Keratinocyte (primary cell): ENCODE measurements at regions not wholly inside any gene's neighbourhood (a gene's known extent, or its start where the extent isn't known, plus 50 kb on each side); places are given as distances from the start of the nearest gene placed in this dataset.

Source experiments
- EZH2 ChIP-seq: IDR thresholded peaks from one replicate; pipeline ENCODE4 v1.6.1; 2012; ENCODE audit warnings: inconsistent platforms, mild to moderate bottlenecking, low read length, moderate library complexity
- TF ChIP-seq, protein P1 (sequence below), 3 experiments: IDR thresholded peaks in 1 of 3; conservative IDR thresholded peaks in 1 of 3; optimal IDR thresholded peaks in 1 of 3; 2 replicates in 2 of 3; 3 replicates in 1 of 3; pipeline versions ENCODE3 to v1.5.1; 2011; ENCODE audit warnings: low read length in 3 of 3, mild to moderate bottlenecking in 3 of 3, moderate library complexity in 2 of 3, control low read depth in 1 of 3, inconsistent platforms in 1 of 3; ENCODE audit not compliant: insufficient read depth in 2 of 3; ENCODE audit errors: extremely low read depth in 1 of 3

DNA sequence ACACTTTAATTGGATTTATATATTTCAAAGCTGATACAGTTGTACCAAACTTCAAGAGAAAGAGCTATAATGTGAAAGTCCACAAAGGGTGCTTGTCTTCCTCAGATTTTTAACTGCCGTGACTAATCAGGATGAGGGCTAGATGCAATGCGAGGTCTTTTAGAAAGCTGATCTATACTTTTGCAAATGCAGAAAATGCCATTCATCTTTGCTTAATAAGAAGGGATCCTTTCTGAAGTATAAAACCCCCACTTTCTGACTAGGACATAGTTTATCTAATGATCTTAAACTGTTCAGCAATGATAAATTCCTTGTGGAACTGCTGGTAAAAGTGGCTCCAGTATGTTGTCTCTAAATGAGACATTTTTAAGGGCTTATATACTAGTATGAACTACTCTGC, 102.7 kb upstream of the NGF start:
- TF ChIP-seq, protein P1, sequence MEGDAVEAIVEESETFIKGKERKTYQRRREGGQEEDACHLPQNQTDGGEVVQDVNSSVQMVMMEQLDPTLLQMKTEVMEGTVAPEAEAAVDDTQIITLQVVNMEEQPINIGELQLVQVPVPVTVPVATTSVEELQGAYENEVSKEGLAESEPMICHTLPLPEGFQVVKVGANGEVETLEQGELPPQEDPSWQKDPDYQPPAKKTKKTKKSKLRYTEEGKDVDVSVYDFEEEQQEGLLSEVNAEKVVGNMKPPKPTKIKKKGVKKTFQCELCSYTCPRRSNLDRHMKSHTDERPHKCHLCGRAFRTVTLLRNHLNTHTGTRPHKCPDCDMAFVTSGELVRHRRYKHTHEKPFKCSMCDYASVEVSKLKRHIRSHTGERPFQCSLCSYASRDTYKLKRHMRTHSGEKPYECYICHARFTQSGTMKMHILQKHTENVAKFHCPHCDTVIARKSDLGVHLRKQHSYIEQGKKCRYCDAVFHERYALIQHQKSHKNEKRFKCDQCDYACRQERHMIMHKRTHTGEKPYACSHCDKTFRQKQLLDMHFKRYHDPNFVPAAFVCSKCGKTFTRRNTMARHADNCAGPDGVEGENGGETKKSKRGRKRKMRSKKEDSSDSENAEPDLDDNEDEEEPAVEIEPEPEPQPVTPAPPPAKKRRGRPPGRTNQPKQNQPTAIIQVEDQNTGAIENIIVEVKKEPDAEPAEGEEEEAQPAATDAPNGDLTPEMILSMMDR (optimal IDR thresholded peaks at IDR 0.05 in 1 of 3, IDR thresholded peaks at IDR 0.05 in 1 of 3, conservative IDR thresholded peaks at IDR 0.05 in 1 of 3; ENCODE audit: extremely low read depth in 1 of 3, insufficient read depth in 2 of 3, low read length in 3 of 3) = no peak
- TF ChIP-seq EZH2 = no peak
